Neuronal stem cell (in vitro differentiated cells): ENCODE measurements at regions not wholly inside any gene's neighbourhood (a gene's known extent, or its start where the extent isn't known, plus 50 kb on each side); places are given as distances from the start of the nearest gene placed in this dataset.

Source experiments
- DNase-seq: peaks from one replicate; pipeline ENCODE4 v3.0.0-alpha.2; 2013; ENCODE audit warnings: low spot score
- H2AFZ ChIP-seq: one replicate; pipeline ENCODE4 v1.6.1; 2013; ENCODE audit warnings: mild to moderate bottlenecking, low read length, inconsistent platforms
- H2AK5ac ChIP-seq: 2 replicates; pipeline ENCODE4 v1.6.1; 2013; ENCODE audit warnings: low read depth, mild to moderate bottlenecking, inconsistent platforms, low read length, moderate library complexity, mixed read lengths
- H2BK120ac ChIP-seq: 2 replicates; pipeline ENCODE4 v1.6.1; 2013; ENCODE audit warnings: low read depth, mild to moderate bottlenecking, inconsistent platforms, low read length, moderate library complexity, mixed read lengths
- H2BK12ac ChIP-seq: one replicate; pipeline ENCODE4 v1.6.1; 2013; ENCODE audit warnings: low read length, inconsistent platforms
- H2BK15ac ChIP-seq: 2 replicates; pipeline ENCODE4 v1.6.1; 2013; ENCODE audit warnings: mild to moderate bottlenecking, low read length, inconsistent platforms, mixed read lengths
- H2BK5ac ChIP-seq: one replicate; pipeline ENCODE4 v1.6.1; 2013; ENCODE audit warnings: inconsistent platforms, mild to moderate bottlenecking, low read length, moderate library complexity
- H3K14ac ChIP-seq: one replicate; pipeline ENCODE4 v1.6.1; 2013; ENCODE audit warnings: low read length, inconsistent platforms
- H3K18ac ChIP-seq: 2 replicates; pipeline ENCODE4 v1.6.1; 2013; ENCODE audit warnings: low read length, inconsistent platforms
- H3K23ac ChIP-seq: 2 replicates; pipeline ENCODE4 v1.6.1; 2013; ENCODE audit warnings: low read depth, mild to moderate bottlenecking, mixed read lengths, low read length, inconsistent platforms; ENCODE audit not compliant: poor library complexity
- H3K27ac ChIP-seq: replicated peaks from 3 replicates; pipeline ENCODE4 v1.5.1; 2013; ENCODE audit warnings: low read length, inconsistent platforms
- H3K27me3 ChIP-seq, 3 experiments: 2 replicates each; pipeline ENCODE4 v1.6.1; 2013; ENCODE audit warnings: low read length in 3 of 3, mild to moderate bottlenecking in 2 of 3, inconsistent platforms in 1 of 3, low read depth in 1 of 3, mixed read lengths in 1 of 3, moderate library complexity in 1 of 3; ENCODE audit not compliant: control insufficient read depth in 3 of 3, insufficient read depth in 3 of 3
- H3K36me3 ChIP-seq, 2 donors: replicated peaks in 1 of 2; 2 replicates each; pipeline ENCODE4 v1.6.1; 2013; ENCODE audit warnings: low read length in 2 of 2; ENCODE audit not compliant: control insufficient read depth in 2 of 2, insufficient read depth in 2 of 2
- H3K4ac ChIP-seq: 2 replicates; pipeline ENCODE4 v1.6.1; 2013; ENCODE audit warnings: inconsistent platforms, mild to moderate bottlenecking, low read length, moderate library complexity
- H3K4me1 ChIP-seq, 2 donors: 1 replicate in 1 of 2; 2 replicates in 1 of 2; pipeline ENCODE4 v1.6.1; 2013; ENCODE audit warnings: low read length in 2 of 2, low read depth in 1 of 2; ENCODE audit not compliant: control insufficient read depth in 2 of 2, insufficient read depth in 1 of 2
- H3K4me2 ChIP-seq: one replicate; pipeline ENCODE4 v1.6.1; 2013; ENCODE audit warnings: mild to moderate bottlenecking, low read length, inconsistent platforms; ENCODE audit not compliant: insufficient read depth, poor library complexity, severe bottlenecking
- H3K4me3 ChIP-seq, 2 donors: 2 replicates each; pipeline ENCODE4 v1.5.1; 2013; ENCODE audit warnings: low read length in 2 of 2, mild to moderate bottlenecking in 2 of 2, inconsistent platforms in 1 of 2, moderate library complexity in 1 of 2
- H3K79me1 ChIP-seq: one replicate; pipeline ENCODE4 v1.6.1; 2013; ENCODE audit warnings: low read depth, mild to moderate bottlenecking, inconsistent platforms, low read length, moderate library complexity
- H3K9ac ChIP-seq: one replicate; pipeline ENCODE4 v1.6.1; 2013; ENCODE audit warnings: mild to moderate bottlenecking, low read depth, low read length, inconsistent platforms; ENCODE audit not compliant: poor library complexity
- H3K9me3 ChIP-seq, 2 donors: replicated peaks in 1 of 2; 2 replicates each; pipeline versions ENCODE3 to v1.6.1; 2013; ENCODE audit warnings: low read length in 2 of 2, mild to moderate bottlenecking in 2 of 2, inconsistent platforms in 1 of 2, low read depth in 1 of 2, mixed read lengths in 1 of 2, moderate library complexity in 1 of 2; ENCODE audit not compliant: control insufficient read depth in 2 of 2, insufficient read depth in 1 of 2
- H4K8ac ChIP-seq: one replicate; pipeline ENCODE4 v1.6.1; 2013; ENCODE audit warnings: low read depth, mild to moderate bottlenecking, inconsistent platforms, low read length, moderate library complexity
- H4K91ac ChIP-seq: one replicate; pipeline ENCODE4 v1.6.1; 2013; ENCODE audit warnings: low read length, low read depth, mild to moderate bottlenecking, inconsistent platforms; ENCODE audit not compliant: poor library complexity
- WGBS, 2 donors: extraction: QIAGEN DNeasy Blood & Tissue Kit; methylation state at CpG; one replicate each; pipeline ENCODE4 v1.1.7; 2013; ENCODE audit warnings: missing lambda C conversion rate in 2 of 2, mixed read lengths in 1 of 2; ENCODE audit not compliant: insufficient read length in 2 of 2, insufficient replicate concordance in 1 of 2; ENCODE audit errors: extremely low coverage in 2 of 2; 5-methylcytosine and 5-hydroxymethylcytosine counted together

DNA sequence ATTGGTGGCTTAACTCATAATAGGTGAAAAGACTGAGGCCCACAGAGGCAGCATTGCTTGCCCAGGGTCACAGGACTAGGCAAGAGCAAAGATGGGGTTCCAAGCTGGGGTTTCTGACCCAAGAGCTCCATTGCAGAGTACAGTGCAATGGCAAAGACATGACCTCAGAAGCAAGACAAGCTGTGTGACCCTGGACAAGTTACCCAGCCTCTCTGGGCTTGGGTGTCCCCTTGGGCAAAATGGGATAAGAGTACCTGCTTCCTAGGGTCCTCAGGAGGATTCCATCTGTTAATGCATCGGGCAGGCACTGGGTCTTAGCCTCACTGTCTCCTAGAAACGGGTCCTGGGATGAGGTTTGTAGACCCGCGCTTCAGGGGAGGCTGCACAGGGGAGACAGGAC, 111.6 kb upstream of the NCOR2 start:
- no peaks in the 10 kb centered on the region for H3K36me3 ChIP-seq
- peak overlapping the region; percentile 3 for H3K18ac ChIP-seq
- H3K9ac ChIP-seq, result no peak overlapping the region
- no peak overlapping the region for H2AFZ ChIP-seq
- H3K4me2 ChIP-seq, result no peak overlapping the region
- H2BK5ac ChIP-seq, result no peak overlapping the region
- no peak overlapping the region for H3K23ac ChIP-seq
- no peak for DNase-seq
- H4K8ac ChIP-seq, result no peak overlapping the region
- H3K4me1 ChIP-seq, result peaks cover 12 to 44% of the 10 kb centered on the region in 2 donors
- peak overlapping the region; percentile 67 for H2BK15ac ChIP-seq
- H2BK120ac ChIP-seq, result no peak overlapping the region
- no CpG with 5 or more reads among the region's 4 CpGs for WGBS, 2 donors
- H2BK12ac ChIP-seq, result peak overlapping the region; percentile 69
- no peak overlapping the region for H3K14ac ChIP-seq
- H3K27me3 ChIP-seq, result peaks cover 0 to 20% (median 1%) of the 10 kb centered on the region in 3 experiments
- H3K79me1 ChIP-seq, result peaks cover 2% of the 10 kb centered on the region
- peak overlapping the region; percentile 59 for H2AK5ac ChIP-seq
- H3K4ac ChIP-seq, result no peak overlapping the region
- H4K91ac ChIP-seq, result no peak overlapping the region
- no peak overlapping the region for H3K4me3 ChIP-seq
- H3K27ac ChIP-seq, result no peak overlapping the region
- peaks cover 0 to 2% of the 10 kb centered on the region in 2 donors for H3K9me3 ChIP-seq

DNA sequence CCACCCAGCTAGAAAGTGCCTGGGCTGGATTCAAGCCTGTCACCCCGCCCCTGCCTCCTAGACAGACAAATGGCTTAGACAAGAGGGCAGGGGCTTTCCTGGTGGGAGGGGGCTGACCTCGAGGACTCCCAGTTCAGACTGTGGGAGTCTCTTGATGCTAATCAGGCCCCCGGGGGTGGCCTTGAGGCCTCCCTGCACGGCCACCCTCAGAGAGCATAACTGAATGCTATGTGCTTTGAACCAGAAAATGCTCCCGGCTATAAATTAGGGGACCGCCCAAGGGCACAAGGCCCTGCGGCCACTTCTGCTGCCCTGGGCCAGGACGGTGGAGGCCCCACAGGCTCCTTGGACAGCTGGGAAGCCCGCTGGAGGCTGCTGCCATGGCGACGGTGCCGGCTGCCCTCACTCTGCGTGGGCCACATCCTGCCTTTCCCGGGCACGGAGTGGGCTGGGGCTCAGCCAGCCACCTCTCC, 111.0 kb upstream of the NCOR2 start:
- H3K4me2 ChIP-seq, result no peak overlapping the region
- H4K8ac ChIP-seq, result no peak overlapping the region
- no peak overlapping the region for H2AFZ ChIP-seq
- peak overlapping the region; percentile 60 for H3K14ac ChIP-seq
- no peak overlapping the region for H3K9ac ChIP-seq
- no peak for DNase-seq
- no peak overlapping the region for H2BK5ac ChIP-seq
- H3K4me1 ChIP-seq, result peaks cover 14 to 47% of the 10 kb centered on the region in 2 donors
- H3K4me3 ChIP-seq, result no peak overlapping the region
- peak overlapping the region; percentile 39 for H3K4ac ChIP-seq
- H2BK15ac ChIP-seq, result peak overlapping the region; percentile 67
- no CpG with 5 or more reads among the region's 15 CpGs for WGBS, 2 donors
- H2AK5ac ChIP-seq, result peak overlapping the region; percentile 59
- no peak overlapping the region for H4K91ac ChIP-seq
- no peak overlapping the region for H2BK120ac ChIP-seq
- peak overlapping the region; percentile 66 for H3K18ac ChIP-seq
- H3K79me1 ChIP-seq, result peaks cover 2% of the 10 kb centered on the region
- H3K36me3 ChIP-seq, result no peaks in the 10 kb centered on the region
- peaks cover 0 to 16% (median 1%) of the 10 kb centered on the region in 3 experiments for H3K27me3 ChIP-seq
- H3K9me3 ChIP-seq, result peaks cover 0 to 2% of the 10 kb centered on the region in 2 donors
- no peak overlapping the region for H3K27ac ChIP-seq
- H2BK12ac ChIP-seq, result peak overlapping the region; percentile 85
- no peak overlapping the region for H3K23ac ChIP-seq

- H3K4me2 ChIP-seq, result no peak overlapping the region
- no peak overlapping the region for H3K27ac ChIP-seq
- H4K8ac ChIP-seq, result no peak overlapping the region
- WGBS, 2 donors, result no CpG with 5 or more reads among the region's 21 CpGs
- no peaks in the 10 kb centered on the region for H3K36me3 ChIP-seq
- peak overlapping the region; percentile 73 for H2BK12ac ChIP-seq
- H3K79me1 ChIP-seq, result peaks cover 2% of the 10 kb centered on the region
- H2BK15ac ChIP-seq, result peak overlapping the region; percentile 95
- no peak overlapping the region for H2AFZ ChIP-seq
- H3K14ac ChIP-seq, result no peak overlapping the region
- no peak overlapping the region for H3K4ac ChIP-seq
- peak overlapping the region; percentile 42 for H3K18ac ChIP-seq
- DNase-seq, result no peak
- peaks cover 0 to 2% of the 10 kb centered on the region in 2 donors for H3K9me3 ChIP-seq
- H3K23ac ChIP-seq, result no peak overlapping the region
- H3K27me3 ChIP-seq, result peaks cover 0 to 11% (median 1%) of the 10 kb centered on the region in 3 experiments
- H2BK120ac ChIP-seq, result no peak overlapping the region
- no peak overlapping the region for H2BK5ac ChIP-seq
- no peak overlapping the region for H3K4me3 ChIP-seq
- no peak overlapping the region for H4K91ac ChIP-seq
- H3K9ac ChIP-seq, result no peak overlapping the region
- H2AK5ac ChIP-seq, result peak overlapping the region; percentile 59
- peaks cover 12 to 47% of the 10 kb centered on the region in 2 donors for H3K4me1 ChIP-seq
These were observed 110.3 kb upstream of the NCOR2 start for GRCh38 chr12:124677552-124678356.

- Histone ChIP-seq H3K4ac (no peak overlapping the region), H4K91ac (peak overlapping the region; percentile 86), H2BK120ac (no peak overlapping the region), H2BK12ac (peak overlapping the region; percentile 80), H3K18ac (peak overlapping the region; percentile 92), H2BK15ac (peak overlapping the region; percentile 95), H4K8ac (peak overlapping the region; percentile 73), H3K27ac (no peak overlapping the region), H3K4me1 (peaks cover 9 to 43% of the 10 kb centered on the region in 2 donors), H3K9me3 (peaks cover 0 to 2% of the 10 kb centered on the region in 2 donors), H2BK5ac (no peak overlapping the region), H3K14ac (peak overlapping the region; percentile 90), H3K36me3 (no peaks in the 10 kb centered on the region), H3K23ac (peak overlapping the region; percentile 91), H3K4me2 (no peak overlapping the region), H3K4me3 (peak overlapping the region in 1 of 2 donors; percentile 62), H2AFZ (no peak overlapping the region), H2AK5ac (peak overlapping the region; percentile 80), H3K27me3 (peaks cover 0 to 11% (median 1%) of the 10 kb centered on the region in 3 experiments), H3K79me1 (peaks cover 2% of the 10 kb centered on the region), H3K9ac (peak overlapping the region; percentile 73)
- no peak for DNase-seq
- no CpG with 5 or more reads among the region's 42 CpGs for WGBS, 2 donors
These were observed 109.5 kb upstream of the NCOR2 start for GRCh38 chr12:124676714-124677462.
